ENCODE measurements at regions not wholly inside any gene's neighbourhood (a gene's known extent, or its start where the extent isn't known, plus 50 kb on each side); places are given as distances from the start of the nearest gene placed in this dataset.

DNA sequence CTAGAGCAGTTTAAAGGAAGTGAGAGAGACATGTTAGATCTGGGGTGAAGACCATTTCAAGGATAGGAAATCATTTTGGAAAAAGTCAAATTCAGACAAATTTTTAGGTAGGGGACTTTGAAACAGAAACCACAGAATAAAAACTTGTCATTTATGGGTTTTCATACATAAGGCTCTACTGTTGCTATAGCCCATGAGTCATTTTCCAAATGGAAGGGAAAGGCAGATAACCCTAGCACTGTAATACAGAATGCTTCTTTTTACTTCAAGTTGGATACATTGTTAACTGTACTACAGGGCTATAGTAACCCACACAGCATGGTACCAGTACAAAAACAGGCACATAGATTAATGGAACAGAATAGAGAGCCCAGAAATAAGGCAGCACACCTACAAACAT lies 455.4 kb downstream of the EBF1 start:
- intact Hi-C loops (cut with DNase I), result no loop called here
- Histone ChIP-seq H3K36me3 (no peaks in the 10 kb centered on the region), H3K4me3 (no peak overlapping the region), H3K27me3 (no peaks in the 10 kb centered on the region), H3K9me3 (no peaks in the 10 kb centered on the region), H3K4me1 (no peaks in the 10 kb centered on the region), H3K27ac (no peak overlapping the region)
- TF ChIP-seq, protein P1, sequence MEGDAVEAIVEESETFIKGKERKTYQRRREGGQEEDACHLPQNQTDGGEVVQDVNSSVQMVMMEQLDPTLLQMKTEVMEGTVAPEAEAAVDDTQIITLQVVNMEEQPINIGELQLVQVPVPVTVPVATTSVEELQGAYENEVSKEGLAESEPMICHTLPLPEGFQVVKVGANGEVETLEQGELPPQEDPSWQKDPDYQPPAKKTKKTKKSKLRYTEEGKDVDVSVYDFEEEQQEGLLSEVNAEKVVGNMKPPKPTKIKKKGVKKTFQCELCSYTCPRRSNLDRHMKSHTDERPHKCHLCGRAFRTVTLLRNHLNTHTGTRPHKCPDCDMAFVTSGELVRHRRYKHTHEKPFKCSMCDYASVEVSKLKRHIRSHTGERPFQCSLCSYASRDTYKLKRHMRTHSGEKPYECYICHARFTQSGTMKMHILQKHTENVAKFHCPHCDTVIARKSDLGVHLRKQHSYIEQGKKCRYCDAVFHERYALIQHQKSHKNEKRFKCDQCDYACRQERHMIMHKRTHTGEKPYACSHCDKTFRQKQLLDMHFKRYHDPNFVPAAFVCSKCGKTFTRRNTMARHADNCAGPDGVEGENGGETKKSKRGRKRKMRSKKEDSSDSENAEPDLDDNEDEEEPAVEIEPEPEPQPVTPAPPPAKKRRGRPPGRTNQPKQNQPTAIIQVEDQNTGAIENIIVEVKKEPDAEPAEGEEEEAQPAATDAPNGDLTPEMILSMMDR (IDR thresholded peaks at IDR 0.05), result no peak
- ATAC-seq, result no peak
- no peak for DNase-seq
- FAIRE-seq, result no peak

DNA sequence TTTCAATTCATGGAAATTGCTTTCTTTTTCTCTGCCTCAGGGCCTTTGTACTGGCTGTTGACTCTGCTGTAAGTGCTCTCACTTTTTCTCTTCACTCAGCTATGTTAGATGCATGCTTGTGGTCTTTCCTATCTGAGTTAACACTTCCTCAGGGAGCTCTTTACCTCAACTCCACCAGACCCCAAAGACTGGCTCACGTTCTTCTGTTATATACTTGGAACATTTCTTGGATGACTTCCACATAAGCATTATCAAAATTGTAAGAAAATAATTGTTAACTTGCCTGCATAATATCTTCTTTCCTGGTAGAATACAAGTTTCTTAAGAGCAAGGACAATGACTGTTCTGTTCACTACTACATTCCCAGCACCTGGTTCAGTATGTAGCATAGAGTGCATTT lies 455.9 kb downstream of the EBF1 start:
- no peak for FAIRE-seq
- intact Hi-C loops (cut with DNase I), result no loop called here

DNA sequence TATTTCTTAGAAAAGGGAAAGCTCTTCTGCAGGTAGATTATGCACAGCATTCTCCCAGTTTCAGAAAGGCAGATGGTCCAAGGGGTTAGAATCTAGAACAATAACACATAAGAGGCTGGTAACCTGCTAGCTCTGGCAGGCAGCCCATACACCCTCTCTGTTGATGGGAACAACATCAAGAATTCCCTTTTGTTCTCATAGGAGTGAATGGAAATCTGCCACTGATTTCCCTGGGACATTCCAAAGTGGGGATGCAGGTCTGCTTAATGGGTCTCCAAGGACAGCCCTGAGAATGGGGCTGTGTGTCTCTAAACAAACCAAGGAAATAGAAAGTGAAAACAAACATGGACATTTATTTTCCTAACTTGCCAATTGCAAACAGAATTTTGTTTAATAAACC lies 456.8 kb downstream of the EBF1 start:
- DNase-seq (no peak), FAIRE-seq (no peak), ATAC-seq (no peak)
- Histone ChIP-seq H3K36me3 (no peaks in the 10 kb centered on the region), H3K4me1 (no peaks in the 10 kb centered on the region), H3K27ac (no peak overlapping the region), H3K4me3 (no peak overlapping the region), H3K27me3 (no peaks in the 10 kb centered on the region), H3K9me3 (no peaks in the 10 kb centered on the region)
- intact Hi-C loops (cut with DNase I), result no loop called here
- TF ChIP-seq, protein P1 (IDR thresholded peaks at IDR 0.05), result no peak

More for the DNA sequence above, 455.9 kb downstream of the EBF1 start:
- Histone ChIP-seq H3K4me3 (no peak overlapping the region), H3K27ac (no peak overlapping the region), H3K27me3 (no peaks in the 10 kb centered on the region), H3K4me1 (no peaks in the 10 kb centered on the region), H3K36me3 (no peaks in the 10 kb centered on the region), H3K9me3 (no peaks in the 10 kb centered on the region)
- 75 to 83% methylated on average over 1 of the region's 1 CpG for WGBS, 2 donors
- ATAC-seq, result no peak
- TF ChIP-seq, protein P1 (IDR thresholded peaks at IDR 0.05), result no peak
- DNase-seq, result no peak

DNA sequence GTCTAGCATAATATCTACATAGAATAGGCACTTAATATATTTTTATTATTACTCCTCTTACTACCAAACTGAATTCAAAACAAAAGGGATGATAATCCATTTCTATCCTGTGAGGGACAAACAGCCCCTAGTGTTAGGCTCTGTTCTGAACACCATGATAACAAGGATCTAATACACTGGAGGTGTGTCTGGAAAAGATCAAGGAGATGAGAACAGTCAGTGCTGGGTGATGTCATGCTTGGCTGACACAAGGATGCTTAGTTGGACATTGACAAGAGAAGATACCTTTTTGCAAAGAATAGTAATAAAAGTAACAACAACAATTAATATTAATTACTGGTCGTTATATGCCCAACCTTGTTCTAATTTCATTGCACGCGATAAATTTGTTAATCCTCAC lies 458.7 kb downstream of the EBF1 start:
- Histone ChIP-seq H3K4me3 (no peak overlapping the region), H3K9me3 (no peaks in the 10 kb centered on the region), H3K36me3 (no peaks in the 10 kb centered on the region), H3K27ac (no peak overlapping the region), H3K27me3 (no peaks in the 10 kb centered on the region), H3K4me1 (no peaks in the 10 kb centered on the region)
- no peak for DNase-seq
- no peak for FAIRE-seq
- TF ChIP-seq, protein P1 (IDR thresholded peaks at IDR 0.05), result no peak
- ATAC-seq, result no peak
- intact Hi-C loops (cut with DNase I), result no loop called here
- whole genome bisulfite sequencing, 2 donors, result 89 to 93% methylated on average over 3 of the region's 3 CpGs

DNA sequence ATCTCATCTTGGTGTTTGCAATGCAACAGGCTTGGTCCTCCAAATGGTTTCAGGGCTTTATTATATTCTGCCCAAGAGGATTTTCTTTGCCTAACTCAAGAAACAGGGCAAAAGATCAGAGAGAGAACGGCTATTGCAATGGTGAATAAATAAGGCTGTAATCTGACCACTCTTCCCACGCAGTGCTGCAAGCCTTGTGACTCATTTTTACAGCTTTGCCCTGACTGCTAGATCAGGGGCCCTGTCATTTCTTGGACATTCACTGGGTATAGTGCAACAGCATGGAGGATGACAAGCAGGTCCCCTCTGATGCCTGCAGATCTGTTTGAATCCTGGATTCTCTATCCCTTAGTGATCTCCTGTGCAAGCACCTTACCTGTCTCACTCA lies 459.1 kb downstream of the EBF1 start:
- H3K4me1 ChIP-seq, result no peaks in the 10 kb centered on the region
- ATAC-seq, result no peak
- H3K27me3 ChIP-seq, result no peaks in the 10 kb centered on the region
- FAIRE-seq, result no peak
- no peaks in the 10 kb centered on the region for H3K9me3 ChIP-seq
- H3K4me3 ChIP-seq, result no peak overlapping the region
- DNase-seq, result no peak
- H3K27ac ChIP-seq, result no peak overlapping the region
- TF ChIP-seq, protein P1 (IDR thresholded peaks at IDR 0.05), result no peak
- 70 to 77% methylated on average over 2 of the region's 2 CpGs for WGBS, 2 donors
- H3K36me3 ChIP-seq, result no peaks in the 10 kb centered on the region
- intact Hi-C loops (cut with DNase I), result no loop called here

Data from pancreas (tissue), 10 donors.